Neural crest cell (in vitro differentiated cells): ENCODE measurements at regions not wholly inside any gene's neighbourhood (a gene's known extent, or its start where the extent isn't known, plus 50 kb on each side); places are given as distances from the start of the nearest gene placed in this dataset.
A peak's percentile ranks its signal among the peaks of the same experiment; 100 is the strongest.

Source experiments
- DNase-seq: peaks from one replicate; pipeline ENCODE4 v3.0.0; 2021; ENCODE audit warnings: low read depth, mixed read lengths, low spot score
- H3K27ac Mint-ChIP-seq: one replicate; pipeline ENCODE4 v1.8.0; 2021; ENCODE audit warnings: mild to moderate bottlenecking, mixed read lengths; ENCODE audit not compliant: unreplicated experiment
- H3K27me3 Mint-ChIP-seq: 2 replicates; pipeline ENCODE4 v1.8.0; 2021; ENCODE audit warnings: low read depth, mild to moderate bottlenecking, mixed read lengths
- H3K36me3 Mint-ChIP-seq: 2 replicates; pipeline ENCODE4 v1.8.0; 2021; ENCODE audit warnings: low read depth, mild to moderate bottlenecking, mixed read lengths
- H3K4me1 Mint-ChIP-seq: 2 replicates; pipeline ENCODE4 v1.8.0; 2021; ENCODE audit warnings: mixed read lengths
- H3K4me3 Mint-ChIP-seq: one replicate; pipeline ENCODE4 v1.8.0; 2021; ENCODE audit warnings: mild to moderate bottlenecking, mixed read lengths
- H3K9me3 Mint-ChIP-seq: 2 replicates; pipeline ENCODE4 v1.8.0; 2021; ENCODE audit warnings: mixed read lengths
- TF ChIP-seq, protein P1 (sequence below): fragments of 200-600 bp; sonication (generic); conservative IDR thresholded peaks from 2 replicates; pipeline ENCODE4 v1.5.0; 2021; ENCODE audit warnings: antibody characterized with exemption, mild to moderate bottlenecking

DNA sequence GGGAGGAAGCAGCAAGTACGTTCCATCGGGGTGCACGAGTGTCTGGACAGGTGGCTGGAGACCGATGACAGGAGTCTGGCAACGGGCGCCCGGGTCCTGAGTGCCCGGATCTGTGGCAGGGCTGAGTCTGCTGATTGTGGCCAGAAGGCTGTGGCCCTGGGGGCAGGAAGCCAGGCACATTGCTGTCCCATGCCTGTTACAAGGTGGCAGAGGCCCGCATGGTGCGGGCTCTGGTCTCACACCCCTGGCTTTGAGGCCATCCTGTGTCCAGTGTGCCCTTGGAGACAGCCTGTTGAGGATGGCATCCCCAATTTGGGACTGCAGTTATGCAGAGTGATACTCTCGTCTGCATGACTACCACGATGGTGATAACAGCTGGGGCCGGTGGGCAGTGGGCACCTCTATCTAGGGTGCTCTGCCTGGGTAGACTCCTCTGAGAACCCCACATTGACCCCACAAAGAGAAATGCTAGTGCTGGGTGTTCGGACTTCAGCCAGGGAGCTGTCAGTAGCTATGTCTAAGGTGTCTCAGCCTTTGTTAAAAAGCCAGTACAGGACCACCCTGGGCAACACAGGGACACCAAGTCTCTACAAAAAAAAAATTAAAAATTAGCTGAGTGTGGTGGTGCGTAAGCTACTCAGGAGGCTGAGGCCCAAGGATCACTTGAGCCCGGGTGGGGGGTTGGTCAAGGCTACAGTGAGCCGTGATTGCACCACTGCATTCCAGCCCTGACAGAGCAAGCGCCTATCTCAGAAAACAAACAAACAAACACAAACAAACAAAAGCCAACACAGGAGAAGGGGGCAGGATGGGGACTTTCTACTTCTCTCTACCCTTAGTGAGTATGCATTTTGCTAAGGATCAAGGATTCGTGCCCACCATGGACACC, 88.3 kb downstream of the RHOB start:
- peaks cover 2% of the 10 kb centered on the region for H3K27me3 Mint-ChIP-seq
- DNase-seq, result no peak
- no peaks in the 10 kb centered on the region for H3K36me3 Mint-ChIP-seq
- H3K27ac Mint-ChIP-seq, result no peak overlapping the region
- H3K4me1 Mint-ChIP-seq, result peaks cover 68% of the 10 kb centered on the region
- TF ChIP-seq, protein P1, sequence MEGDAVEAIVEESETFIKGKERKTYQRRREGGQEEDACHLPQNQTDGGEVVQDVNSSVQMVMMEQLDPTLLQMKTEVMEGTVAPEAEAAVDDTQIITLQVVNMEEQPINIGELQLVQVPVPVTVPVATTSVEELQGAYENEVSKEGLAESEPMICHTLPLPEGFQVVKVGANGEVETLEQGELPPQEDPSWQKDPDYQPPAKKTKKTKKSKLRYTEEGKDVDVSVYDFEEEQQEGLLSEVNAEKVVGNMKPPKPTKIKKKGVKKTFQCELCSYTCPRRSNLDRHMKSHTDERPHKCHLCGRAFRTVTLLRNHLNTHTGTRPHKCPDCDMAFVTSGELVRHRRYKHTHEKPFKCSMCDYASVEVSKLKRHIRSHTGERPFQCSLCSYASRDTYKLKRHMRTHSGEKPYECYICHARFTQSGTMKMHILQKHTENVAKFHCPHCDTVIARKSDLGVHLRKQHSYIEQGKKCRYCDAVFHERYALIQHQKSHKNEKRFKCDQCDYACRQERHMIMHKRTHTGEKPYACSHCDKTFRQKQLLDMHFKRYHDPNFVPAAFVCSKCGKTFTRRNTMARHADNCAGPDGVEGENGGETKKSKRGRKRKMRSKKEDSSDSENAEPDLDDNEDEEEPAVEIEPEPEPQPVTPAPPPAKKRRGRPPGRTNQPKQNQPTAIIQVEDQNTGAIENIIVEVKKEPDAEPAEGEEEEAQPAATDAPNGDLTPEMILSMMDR, result no peak
- no peak overlapping the region for H3K4me3 Mint-ChIP-seq
- H3K9me3 Mint-ChIP-seq, result no peaks in the 10 kb centered on the region

DNA sequence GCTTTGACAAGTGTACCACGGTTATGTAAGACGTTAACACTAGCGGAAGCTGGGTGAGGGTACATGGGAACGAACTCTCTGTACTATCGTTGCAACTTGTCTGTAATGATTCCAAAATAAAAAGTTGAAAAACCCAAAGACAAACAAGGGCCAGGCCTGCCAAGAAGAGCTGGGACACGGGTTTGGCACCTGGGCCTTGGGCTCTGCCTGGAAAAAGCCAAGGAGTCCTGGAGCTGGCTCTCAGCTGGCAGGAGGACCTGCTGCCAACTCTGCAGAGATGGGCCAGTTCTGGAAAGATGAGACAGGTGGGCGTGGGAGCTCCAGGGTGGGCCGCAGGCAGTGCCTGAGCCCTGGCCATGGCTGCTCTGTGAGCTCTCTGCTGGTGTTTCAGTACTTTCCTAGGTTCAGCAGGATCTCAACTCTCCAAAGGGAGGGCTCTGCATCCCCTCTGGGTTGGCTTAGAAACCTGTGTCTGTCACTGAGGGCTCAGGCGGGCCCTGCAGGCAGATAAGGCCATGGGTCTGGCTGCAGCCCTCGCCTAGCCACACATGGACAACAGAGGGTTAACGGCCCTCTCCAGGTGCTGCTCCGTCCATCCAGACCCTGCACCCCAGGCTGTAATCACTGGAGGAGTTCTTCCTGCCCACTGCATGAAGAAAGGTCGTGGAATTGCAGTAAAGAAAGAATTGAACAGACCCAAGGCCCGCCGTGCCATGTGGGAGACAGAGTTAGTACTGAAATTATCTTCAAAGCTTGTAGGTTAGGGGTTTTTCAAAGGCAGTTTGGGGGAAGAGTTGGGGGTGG, 89.9 kb downstream of the RHOB start:
- TF ChIP-seq, protein P1, result no peak
- H3K4me3 Mint-ChIP-seq, result no peak overlapping the region
- H3K4me1 Mint-ChIP-seq, result peaks cover 55% of the 10 kb centered on the region
- H3K36me3 Mint-ChIP-seq, result no peaks in the 10 kb centered on the region
- no peaks in the 10 kb centered on the region for H3K9me3 Mint-ChIP-seq
- peaks cover 2% of the 10 kb centered on the region for H3K27me3 Mint-ChIP-seq
- peak overlapping the region; percentile 75 for H3K27ac Mint-ChIP-seq
- DNase-seq, result no peak

DNA sequence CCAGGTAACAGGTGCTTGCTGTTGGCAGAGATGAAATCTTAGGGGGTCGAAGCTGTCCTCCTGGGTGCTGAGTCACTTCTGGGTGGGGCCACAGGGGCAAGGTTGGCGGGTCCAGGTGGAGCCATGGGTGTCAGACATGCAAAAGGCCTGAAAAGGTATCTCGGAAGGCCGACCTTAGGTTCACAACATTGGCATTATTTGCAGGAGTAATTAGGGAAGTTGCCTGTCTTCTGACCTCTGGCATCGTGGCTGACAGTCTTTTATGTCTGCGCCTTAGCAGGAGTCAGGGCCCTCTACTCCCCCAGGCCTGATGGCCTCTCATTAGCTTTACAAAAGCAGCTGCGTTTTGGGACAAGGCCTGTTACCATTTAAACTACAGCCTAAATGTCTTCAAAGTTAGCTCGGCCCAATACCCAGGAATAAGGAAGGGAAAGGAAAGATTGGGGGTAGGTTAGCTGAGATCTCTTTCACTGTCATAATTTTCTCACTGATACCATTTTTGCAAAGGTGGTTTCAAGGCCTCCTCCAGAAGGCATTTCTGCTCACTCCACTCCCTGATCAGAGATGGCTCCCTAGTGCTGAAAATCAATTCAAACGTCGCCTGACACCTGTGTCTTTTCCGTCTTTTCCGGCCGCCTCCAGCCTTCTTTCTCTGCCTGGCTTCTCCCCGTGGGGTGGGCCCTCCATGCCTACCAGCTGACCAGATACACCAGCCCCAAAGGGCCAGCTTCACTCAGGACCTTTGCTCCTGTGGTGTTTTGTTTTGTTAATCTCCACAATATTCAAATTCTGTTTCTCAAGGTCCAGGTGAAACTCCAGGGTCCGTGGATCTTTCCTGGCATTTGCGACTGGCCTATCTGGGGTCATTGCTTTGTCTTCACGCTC, 90.8 kb downstream of the RHOB start:
- no peak overlapping the region for H3K4me3 Mint-ChIP-seq
- no peak for DNase-seq
- no peaks in the 10 kb centered on the region for H3K36me3 Mint-ChIP-seq
- TF ChIP-seq, protein P1, result no peak
- H3K4me1 Mint-ChIP-seq, result peaks cover 47% of the 10 kb centered on the region
- peaks cover 2% of the 10 kb centered on the region for H3K27me3 Mint-ChIP-seq
- no peak overlapping the region for H3K27ac Mint-ChIP-seq
- no peaks in the 10 kb centered on the region for H3K9me3 Mint-ChIP-seq

DNA sequence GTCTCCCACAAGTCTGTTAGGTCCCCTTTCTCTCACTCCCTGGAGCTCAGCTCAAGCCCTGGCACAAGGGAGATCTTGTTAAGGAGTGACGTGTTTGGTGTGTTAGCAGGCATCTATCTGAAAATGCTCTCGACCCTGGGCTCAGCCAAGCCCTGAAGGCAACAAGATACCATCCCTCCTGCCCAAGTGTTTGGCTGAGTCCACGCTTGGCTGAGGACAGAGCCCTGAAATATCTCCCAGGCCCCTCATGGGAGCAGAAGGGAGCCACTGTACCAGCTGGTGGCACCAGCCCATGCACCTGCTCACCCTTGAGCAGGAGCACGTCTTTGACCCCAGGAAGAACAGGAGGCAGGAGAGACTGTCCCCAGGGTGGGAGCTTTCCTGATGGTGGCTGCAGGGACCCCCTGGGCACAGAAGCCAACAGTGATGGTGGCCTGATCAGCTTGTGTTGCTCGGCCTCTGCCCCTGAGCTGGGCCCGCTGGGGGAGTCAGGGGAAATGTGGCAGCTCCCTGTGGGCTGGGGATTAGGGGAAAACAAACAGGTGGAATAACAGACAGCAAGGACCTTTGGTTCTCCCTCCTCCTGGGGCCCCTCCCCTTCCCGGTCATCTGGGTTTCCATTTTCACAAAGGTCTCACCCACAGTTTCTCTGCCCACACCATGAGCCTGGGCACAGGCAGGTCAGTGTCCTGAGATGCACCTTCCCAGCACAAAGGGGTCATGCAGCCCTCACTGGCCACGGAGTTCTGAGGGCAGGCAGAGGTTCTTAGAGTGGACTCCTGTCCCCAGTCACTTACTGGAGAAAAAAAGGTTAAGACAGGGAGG, 91.6 kb downstream of the RHOB start:
- H3K27ac Mint-ChIP-seq, result peak overlapping the region; percentile 7
- H3K36me3 Mint-ChIP-seq, result no peaks in the 10 kb centered on the region
- TF ChIP-seq, protein P1, result no peak
- peaks cover 47% of the 10 kb centered on the region for H3K4me1 Mint-ChIP-seq
- H3K4me3 Mint-ChIP-seq, result no peak overlapping the region
- DNase-seq, result no peak
- peaks cover 2% of the 10 kb centered on the region for H3K27me3 Mint-ChIP-seq
- H3K9me3 Mint-ChIP-seq, result no peaks in the 10 kb centered on the region
